H1 (cell line): ENCODE measurements at regions not wholly inside any gene's neighbourhood (a gene's known extent, or its start where the extent isn't known, plus 50 kb on each side); places are given as distances from the start of the nearest gene placed in this dataset.
"Not testable (repeated sequence)": the region's sequence is repeated elsewhere in the genome, so short reads cannot be mapped to it uniquely, and the experiment has no call there.

Experiments used
- CTCF ChIA-PET: fragments of 300-600 bp; sonication (Branson Sonifier 250); formaldehyde crosslinking; loops from one replicate; lab custom pipeline; 2021; ENCODE audit not compliant: partially characterized antibody; lab: Charles Lee
- POLR2A ChIA-PET: fragments of 300-600 bp; sonication (Branson Sonifier 250); formaldehyde crosslinking; loops from one replicate; lab custom pipeline; 2021; ENCODE audit warnings: inconsistent platforms; ENCODE audit not compliant: partially characterized antibody; lab: Charles Lee
- DNase-seq, 2 experiments: peaks; one replicate each; pipeline versions ENCODE4 v3.0.0 to v3.0.0-alpha.2; 2010 to 2022; ENCODE audit warnings: low spot score in 2 of 2, low read depth in 1 of 2, mixed read lengths in 1 of 2
- FAIRE-seq: peaks from 2 replicates; lab custom pipeline; 2011; peaks lifted over from hg19 to GRCh38; lab: Jason Lieb, UNC
- H2AFZ ChIP-seq: 2 replicates; pipeline ENCODE4 v1.8.1; 2012; ENCODE audit warnings: low read length, inconsistent platforms
- H2AK5ac ChIP-seq: 2 replicates; pipeline ENCODE4 v1.6.1; 2013; ENCODE audit warnings: low read depth, low read length
- H2BK120ac ChIP-seq: replicated peaks from 2 replicates; pipeline ENCODE3; 2013; ENCODE audit warnings: low read depth, low read length, inconsistent platforms
- H2BK12ac ChIP-seq: 2 replicates; pipeline ENCODE4 v1.6.1; 2013; ENCODE audit warnings: low read depth, low read length
- H2BK15ac ChIP-seq: 2 replicates; pipeline ENCODE4 v1.6.1; 2013; ENCODE audit warnings: low read length
- H2BK20ac ChIP-seq: 2 replicates; pipeline ENCODE4 v1.6.1; 2013; ENCODE audit warnings: low read length
- H2BK5ac ChIP-seq: 2 replicates; pipeline ENCODE4 v1.6.1; 2013; ENCODE audit warnings: low read depth, low read length
- H3K14ac ChIP-seq: 2 replicates; pipeline ENCODE4 v1.6.1; 2013; ENCODE audit warnings: inconsistent platforms; ENCODE audit not compliant: insufficient read length
- H3K18ac ChIP-seq: 2 replicates; pipeline ENCODE4 v1.6.1; 2013; ENCODE audit warnings: low read length; ENCODE audit errors: extremely low read depth
- H3K23ac ChIP-seq: 2 replicates; pipeline ENCODE4 v1.6.1; 2013; ENCODE audit warnings: inconsistent platforms; ENCODE audit not compliant: insufficient read length
- H3K23me2 ChIP-seq: 2 replicates; pipeline ENCODE4 v1.6.1; 2013; ENCODE audit warnings: low read depth, low read length
- H3K27ac ChIP-seq: 2 replicates; pipeline ENCODE4 v1.6.1; 2011; ENCODE audit warnings: low read depth, low read length, inconsistent platforms
- H3K27me3 ChIP-seq, 4 experiments: replicated peaks in 1 of 4; 1 replicate in 1 of 4; 2 replicates in 3 of 4; pipeline versions ENCODE4 v1.6.1 to v1.8.1; 2011 to 2013; ENCODE audit warnings: low read length in 3 of 4, mild to moderate bottlenecking in 3 of 4, inconsistent platforms in 2 of 4, mixed read lengths in 2 of 4, moderate library complexity in 1 of 4; ENCODE audit not compliant: control insufficient read depth in 3 of 4, insufficient read depth in 3 of 4; ENCODE audit errors: extremely low read depth in 1 of 4
- H3K36me3 ChIP-seq, 4 experiments: 2 replicates each; pipeline versions ENCODE4 v1.6.1 to v1.8.1; 2011 to 2013; ENCODE audit warnings: mild to moderate bottlenecking in 4 of 4, low read length in 3 of 4, moderate library complexity in 2 of 4, control low read depth in 1 of 4, inconsistent platforms in 1 of 4; ENCODE audit not compliant: insufficient read depth in 4 of 4, control insufficient read depth in 2 of 4
- H3K4ac ChIP-seq: replicated peaks from 2 replicates; pipeline ENCODE3; 2013; ENCODE audit warnings: low read length, low read depth, mixed read lengths, inconsistent platforms; ENCODE audit not compliant: insufficient read length
- H3K4me1 ChIP-seq, 4 experiments: replicated peaks in 1 of 4; 1 replicate in 1 of 4; 2 replicates in 3 of 4; pipeline versions ENCODE4 v1.6.1 to v1.8.1; 2011 to 2013; ENCODE audit warnings: low read length in 3 of 4, inconsistent platforms in 2 of 4, mixed read lengths in 1 of 4; ENCODE audit not compliant: insufficient read depth in 4 of 4, control insufficient read depth in 3 of 4
- H3K4me2 ChIP-seq, 2 experiments: 2 replicates each; pipeline versions ENCODE4 v1.6.1 to v1.8.1; 2011 to 2013; ENCODE audit warnings: low read depth in 2 of 2, low read length in 2 of 2, control low read depth in 1 of 2, inconsistent platforms in 1 of 2, mild to moderate bottlenecking in 1 of 2; ENCODE audit not compliant: insufficient read depth in 1 of 2
- H3K4me3 ChIP-seq, 4 experiments: fragments of 200-600, 300-600 bp in 1 of 4; sonication (generic), shearing (Covaris generic), sonication (Bioruptor Twin) in 1 of 4; 2 replicates each; pipeline versions ENCODE4 v1.5.1 to v1.8.1; 2011 to 2016; ENCODE audit warnings: low read length in 4 of 4, low read depth in 3 of 4, control low read depth in 2 of 4, inconsistent platforms in 2 of 4, mild to moderate bottlenecking in 2 of 4, mixed read lengths in 1 of 4, moderate library complexity in 1 of 4; ENCODE audit not compliant: insufficient read depth in 2 of 4; ENCODE audit errors: extremely low read depth in 1 of 4
- H3K56ac ChIP-seq: replicated peaks from 2 replicates; pipeline ENCODE3; 2013; ENCODE audit warnings: low read depth, mild to moderate bottlenecking, mixed read lengths, low read length, inconsistent platforms; ENCODE audit not compliant: insufficient read length
- H3K79me1 ChIP-seq: 2 replicates; pipeline ENCODE4 v1.6.1; 2013; ENCODE audit warnings: low read depth, low read length, control low read depth
- H3K79me2 ChIP-seq, 2 experiments: 2 replicates each; pipeline versions ENCODE4 v1.6.1 to v1.8.1; 2012 to 2013; ENCODE audit warnings: low read length in 2 of 2, mild to moderate bottlenecking in 2 of 2, inconsistent platforms in 1 of 2; ENCODE audit not compliant: insufficient read depth in 2 of 2, control insufficient read depth in 1 of 2
- H3K9ac ChIP-seq, 4 experiments: replicated peaks in 1 of 4; 1 replicate in 1 of 4; 2 replicates in 3 of 4; pipeline versions ENCODE4 v1.6.1 to v1.8.1; 2011 to 2013; ENCODE audit warnings: low read depth in 3 of 4, low read length in 3 of 4, control low read depth in 2 of 4, mild to moderate bottlenecking in 2 of 4, moderate library complexity in 2 of 4, inconsistent platforms in 1 of 4; ENCODE audit errors: extremely low read depth in 1 of 4
- H3K9me3 ChIP-seq, 2 experiments: 2 replicates each; pipeline versions ENCODE4 v1.6.1 to v1.8.1; 2012 to 2013; ENCODE audit warnings: mild to moderate bottlenecking in 2 of 2, moderate library complexity in 2 of 2, control low read depth in 1 of 2, inconsistent platforms in 1 of 2, low read depth in 1 of 2, low read length in 1 of 2, mixed read lengths in 1 of 2; ENCODE audit not compliant: insufficient read depth in 2 of 2
- H4K20me1 ChIP-seq, 2 experiments: replicated peaks in 1 of 2; 2 replicates each; pipeline versions ENCODE3 to v1.8.1; 2011 to 2013; ENCODE audit warnings: inconsistent platforms in 2 of 2, low read length in 2 of 2, mild to moderate bottlenecking in 1 of 2; ENCODE audit not compliant: insufficient read depth in 2 of 2, control insufficient read depth in 1 of 2
- H4K5ac ChIP-seq: 2 replicates; pipeline ENCODE4 v1.6.1; 2013; ENCODE audit warnings: low read length, low read depth, mixed read lengths, inconsistent platforms; ENCODE audit not compliant: insufficient read length
- H4K8ac ChIP-seq: 2 replicates; pipeline ENCODE4 v1.8.0; 2013; ENCODE audit warnings: mild to moderate bottlenecking, moderate library complexity, low read length, inconsistent platforms; ENCODE audit not compliant: insufficient read depth; ENCODE audit errors: extremely low read depth
- H4K91ac ChIP-seq: replicated peaks from 2 replicates; pipeline ENCODE3; 2013; ENCODE audit warnings: low read length, mixed read lengths, inconsistent platforms; ENCODE audit not compliant: insufficient read length
- WGBS, 2 experiments: shearing (Covaris generic) in 1 of 2; methylation state at CpG; one replicate each; pipeline versions ENCODE4 v1.1.6 to v1.1.7; 2013 to 2015; ENCODE audit warnings: low lambda C conversion rate in 2 of 2, mixed read lengths in 2 of 2, inconsistent platforms in 1 of 2, low coverage in 1 of 2, missing lambda C conversion rate in 1 of 2; ENCODE audit not compliant: insufficient replicate concordance in 2 of 2, insufficient coverage in 1 of 2, insufficient read length in 1 of 2; ENCODE audit errors: extremely low coverage in 1 of 2, missing lambda C conversion rate in 1 of 2; 5-methylcytosine and 5-hydroxymethylcytosine counted together

DNA sequence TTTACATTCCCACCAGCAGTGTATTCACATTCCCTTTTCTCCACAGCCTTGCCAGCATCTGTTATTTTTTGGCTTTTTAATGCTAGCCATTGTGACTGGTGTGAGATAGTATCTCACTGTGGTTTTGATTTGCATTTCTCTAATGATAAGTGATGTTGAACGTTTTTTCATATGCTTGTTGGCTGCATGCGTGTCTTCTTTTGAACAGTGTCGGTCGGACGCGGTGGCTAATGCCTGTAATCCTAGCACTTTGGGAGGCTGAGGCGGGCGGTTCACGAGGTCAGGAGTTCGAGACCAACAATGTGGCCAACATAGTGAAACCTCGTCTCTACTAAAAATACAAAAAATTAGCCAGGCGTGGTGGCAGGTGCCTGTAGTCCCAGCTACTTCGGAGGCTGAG, 50.6 kb upstream of the LAS1L start:
- H3K4me3 ChIP-seq, H2BK15ac ChIP-seq, H3K23ac ChIP-seq, H3K4me2 ChIP-seq, H4K5ac ChIP-seq, H2AK5ac ChIP-seq, POLR2A ChIA-PET, H3K27ac ChIP-seq, H3K14ac ChIP-seq, H2BK5ac ChIP-seq, H3K56ac ChIP-seq, H3K18ac ChIP-seq, H2BK12ac ChIP-seq, H3K23me2 ChIP-seq, CTCF ChIA-PET, H3K9me3 ChIP-seq, H3K27me3 ChIP-seq, H3K36me3 ChIP-seq, H4K20me1 ChIP-seq, DNase-seq, H3K4me1 ChIP-seq, H3K79me1 ChIP-seq, H2AFZ ChIP-seq, H3K9ac ChIP-seq, H2BK120ac ChIP-seq, H4K8ac ChIP-seq, H3K4ac ChIP-seq, FAIRE-seq, H2BK20ac ChIP-seq, H3K79me2 ChIP-seq, H4K91ac ChIP-seq: not testable (repeated sequence)
- WGBS, 2 experiments, result 94% methylated on average over 13 of the region's 13 CpGs; no CpG with 5 or more reads in 1 of the 2 experiments
